CD4-positive, alpha-beta T cell treated with Interleukin-21 for 1 hour (primary cell): ENCODE measurements at regions not wholly inside any gene's neighbourhood (a gene's known extent, or its start where the extent isn't known, plus 50 kb on each side); places are given as distances from the start of the nearest gene placed in this dataset.
"Not testable (repeated sequence)": the region's sequence is repeated elsewhere in the genome, so short reads cannot be mapped to it uniquely, and the experiment has no call there.

ENCODE experiments used
- DNase-seq: peaks from one replicate; pipeline ENCODE4 v3.0.0-alpha.2; 2020

DNA sequence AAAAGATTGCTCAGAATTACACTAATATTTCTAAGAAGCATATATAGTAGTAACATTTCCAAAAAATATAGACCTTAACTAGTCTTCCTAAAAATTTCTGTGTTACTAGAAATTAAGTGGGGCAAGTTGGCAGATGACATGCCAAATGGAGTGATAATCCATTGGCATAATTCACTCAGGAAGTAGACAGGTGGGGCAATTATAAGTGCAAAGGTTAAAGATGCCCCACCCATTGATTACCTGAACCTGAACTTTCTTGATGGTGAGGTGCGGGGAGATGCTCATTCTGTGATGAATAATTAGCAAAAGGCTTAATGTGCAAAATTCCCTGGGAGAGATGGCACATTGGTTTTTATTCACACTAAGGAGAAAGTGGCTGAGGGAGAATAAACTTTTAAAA, 145.8 kb upstream of the RASGEF1B start:
- no peak for DNase-seq

DNA sequence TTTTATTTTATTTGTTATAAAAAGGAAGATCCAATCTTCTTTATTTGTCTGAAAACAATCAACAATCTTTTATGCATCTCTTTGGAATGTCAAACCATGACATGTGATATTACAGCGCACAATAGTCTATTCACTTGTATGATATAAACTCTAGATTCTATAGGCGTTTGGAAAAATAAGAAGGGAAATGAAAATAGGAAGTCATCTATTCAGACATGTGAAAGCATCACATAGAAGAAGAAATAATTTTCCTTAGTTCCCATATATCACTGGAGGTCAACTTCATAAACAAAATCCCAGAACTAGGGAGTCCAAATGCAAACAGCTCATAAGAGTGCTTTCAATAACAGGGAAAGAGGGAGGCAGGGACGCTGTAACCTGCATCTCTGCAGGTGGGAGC, 139.5 kb upstream of the RASGEF1B start:
- DNase-seq = no peak

DNA sequence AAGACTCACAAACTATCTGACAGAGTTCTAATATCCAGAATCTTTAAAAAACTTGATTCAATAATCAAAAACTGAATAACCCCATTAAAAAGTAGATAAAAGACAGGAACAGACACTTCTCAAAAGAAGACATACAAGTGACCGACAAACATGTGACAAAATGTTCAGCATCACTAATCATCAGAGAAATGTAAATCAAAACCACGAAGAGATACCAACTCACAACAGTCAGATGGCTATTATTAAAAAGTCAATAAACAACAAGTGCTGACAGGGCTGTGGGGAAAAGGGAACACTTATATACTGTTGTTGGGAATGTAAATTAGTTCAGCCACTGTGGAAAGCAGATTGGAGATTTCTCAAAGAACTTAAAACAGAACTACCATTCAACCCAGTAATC, 138.1 kb upstream of the RASGEF1B start:
- DNase-seq = no peak

DNA sequence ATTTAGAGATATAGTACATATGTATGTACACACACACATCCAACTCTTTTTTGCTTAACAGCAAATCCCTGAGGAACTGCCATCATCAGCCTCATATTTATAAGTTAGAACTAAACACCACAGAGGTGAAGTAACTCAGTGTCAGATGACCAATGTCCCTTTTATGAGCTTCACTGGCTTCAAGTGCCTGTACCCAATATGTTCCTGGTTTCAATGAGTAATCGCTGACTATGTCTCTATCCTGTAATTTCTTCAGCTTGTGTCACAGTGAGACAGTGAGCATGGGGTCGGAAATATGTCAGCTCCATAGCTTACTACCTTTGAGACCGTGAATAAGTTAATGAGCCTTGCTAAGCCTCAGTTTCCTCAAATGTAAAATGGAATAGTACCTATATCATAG, 136.2 kb upstream of the RASGEF1B start:
- DNase-seq = no peak

DNA sequence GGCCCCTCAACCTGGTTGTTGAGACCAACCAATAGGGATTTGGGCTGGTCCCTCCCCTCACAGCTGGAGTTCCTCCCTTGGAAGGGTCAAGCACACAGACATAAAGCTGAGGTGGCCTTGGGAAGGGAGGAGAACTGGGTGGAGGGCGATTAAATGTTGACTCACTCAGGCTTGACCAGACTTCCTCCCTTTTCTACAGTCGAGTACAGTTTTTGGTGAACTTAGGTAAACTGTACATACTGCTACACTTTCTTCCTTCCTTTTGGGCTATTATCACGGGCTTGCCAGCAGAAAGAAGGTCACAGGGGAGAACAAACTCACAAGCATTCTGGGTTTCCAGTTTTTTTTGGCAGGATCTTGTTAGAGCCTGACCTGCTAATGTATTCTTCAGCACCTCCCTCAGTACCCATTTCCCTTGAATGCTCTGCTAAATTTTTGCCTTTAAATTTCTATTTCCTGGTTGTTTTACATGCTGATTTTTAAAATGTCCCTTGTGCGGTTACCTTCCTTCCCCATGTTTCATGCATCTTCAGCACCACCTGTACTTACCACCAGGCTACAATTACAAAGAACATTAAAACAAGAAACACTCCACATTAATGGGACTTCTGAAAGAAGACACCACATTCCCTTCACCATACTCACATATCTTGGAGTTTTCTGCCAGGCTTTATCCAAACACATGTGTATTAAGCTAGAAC, 135.2 kb upstream of the RASGEF1B start:
- DNase-seq = no peak

DNA sequence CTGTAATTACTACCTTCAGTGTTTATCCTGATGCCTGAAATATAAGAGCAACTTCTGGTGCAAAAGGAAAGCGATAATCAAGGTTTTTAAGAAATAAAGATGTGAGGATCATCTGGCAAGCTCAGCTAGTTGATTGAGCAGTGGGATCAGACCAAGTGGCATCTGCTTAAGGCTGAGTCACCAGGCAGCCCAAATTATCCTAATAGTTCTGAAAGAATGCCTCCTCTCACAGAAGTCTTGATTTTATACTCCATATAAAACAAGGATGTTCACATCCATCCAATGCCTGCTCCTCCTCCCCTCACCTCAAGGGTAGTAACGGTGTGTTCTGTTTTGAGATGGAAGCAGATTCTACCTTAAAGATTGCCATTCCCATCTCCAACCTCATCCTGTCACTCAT, 134.5 kb upstream of the RASGEF1B start:
- no peak for DNase-seq

DNA sequence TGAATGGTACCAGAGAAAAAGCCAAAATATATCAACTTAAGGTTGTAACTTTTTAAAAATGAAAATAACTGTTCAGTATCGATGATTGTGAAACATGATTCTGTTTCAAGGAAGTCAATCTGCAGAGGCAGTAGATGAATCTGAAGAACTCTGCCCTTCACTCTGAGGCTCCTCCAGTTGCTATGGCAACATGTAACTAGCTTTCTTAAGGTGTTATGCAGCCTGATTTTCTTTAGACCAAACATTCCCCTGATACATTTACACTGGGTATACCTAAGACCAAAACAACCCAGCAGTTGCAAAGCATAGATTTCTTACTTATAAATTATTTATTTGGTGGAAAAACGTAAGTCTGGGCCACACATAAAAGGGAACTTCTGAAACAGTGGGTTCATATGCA, 133.6 kb upstream of the RASGEF1B start:
- no peak for DNase-seq

DNA sequence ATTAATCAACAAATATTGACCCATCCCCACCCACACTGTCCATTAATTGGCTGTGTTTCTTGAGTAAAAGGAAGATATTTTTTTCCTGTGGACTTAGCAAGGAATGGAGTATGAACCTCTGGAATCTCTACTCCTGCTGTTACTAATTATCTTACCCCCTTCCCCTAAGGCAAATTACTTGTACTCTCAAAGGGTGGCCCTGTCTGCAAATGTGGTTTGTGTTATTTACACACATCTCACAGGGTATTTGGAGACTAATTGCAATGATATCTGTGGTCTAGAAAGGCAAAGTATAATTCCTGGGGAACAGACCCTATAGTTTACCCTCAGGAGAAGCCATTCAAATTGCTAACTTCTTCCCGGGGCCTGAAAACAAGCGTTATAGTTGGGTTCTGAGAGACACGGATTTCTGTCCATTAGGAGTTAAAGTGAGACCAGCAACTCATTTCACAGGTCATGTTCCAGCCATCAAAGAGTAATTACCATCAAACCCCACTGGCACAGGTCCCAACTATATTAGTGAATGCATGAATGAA, 133.0 kb upstream of the RASGEF1B start:
- no peak for DNase-seq

DNA sequence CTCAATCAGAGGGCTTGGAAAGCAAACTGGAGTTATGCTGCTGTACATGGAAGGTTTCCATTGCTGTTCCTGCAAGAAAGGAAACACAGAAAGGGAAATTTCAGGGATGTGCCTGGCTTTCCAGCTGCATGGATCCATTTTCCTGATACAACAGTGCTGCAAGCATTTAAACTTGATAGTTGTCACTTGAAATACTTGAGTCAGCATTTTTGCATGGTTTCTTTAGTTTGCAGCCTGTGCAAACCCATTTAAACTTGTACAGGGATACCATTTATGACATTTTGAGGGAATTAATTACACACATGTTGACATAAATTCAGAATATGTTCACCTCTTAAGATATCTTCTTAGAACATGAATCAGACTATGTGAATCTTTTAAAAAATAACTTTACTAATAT, 131.1 kb upstream of the RASGEF1B start:
- no peak for DNase-seq

DNA sequence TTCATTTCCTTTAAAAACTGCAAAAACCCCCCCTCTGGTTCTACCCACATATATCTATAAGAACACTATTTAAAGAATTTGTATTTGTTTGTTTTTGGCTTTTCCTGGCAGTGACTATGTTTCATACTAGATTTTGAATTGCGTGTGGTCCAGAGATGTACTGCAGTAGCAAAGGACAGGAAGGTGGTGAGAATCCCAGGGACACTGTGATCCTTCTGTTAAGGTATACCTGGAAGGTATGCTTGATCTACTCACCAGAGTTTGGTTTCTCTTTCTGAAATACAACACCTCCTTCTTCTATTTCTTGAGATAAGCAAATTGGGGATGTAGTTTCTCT, 129.6 kb upstream of the RASGEF1B start:
- no peak for DNase-seq

DNA sequence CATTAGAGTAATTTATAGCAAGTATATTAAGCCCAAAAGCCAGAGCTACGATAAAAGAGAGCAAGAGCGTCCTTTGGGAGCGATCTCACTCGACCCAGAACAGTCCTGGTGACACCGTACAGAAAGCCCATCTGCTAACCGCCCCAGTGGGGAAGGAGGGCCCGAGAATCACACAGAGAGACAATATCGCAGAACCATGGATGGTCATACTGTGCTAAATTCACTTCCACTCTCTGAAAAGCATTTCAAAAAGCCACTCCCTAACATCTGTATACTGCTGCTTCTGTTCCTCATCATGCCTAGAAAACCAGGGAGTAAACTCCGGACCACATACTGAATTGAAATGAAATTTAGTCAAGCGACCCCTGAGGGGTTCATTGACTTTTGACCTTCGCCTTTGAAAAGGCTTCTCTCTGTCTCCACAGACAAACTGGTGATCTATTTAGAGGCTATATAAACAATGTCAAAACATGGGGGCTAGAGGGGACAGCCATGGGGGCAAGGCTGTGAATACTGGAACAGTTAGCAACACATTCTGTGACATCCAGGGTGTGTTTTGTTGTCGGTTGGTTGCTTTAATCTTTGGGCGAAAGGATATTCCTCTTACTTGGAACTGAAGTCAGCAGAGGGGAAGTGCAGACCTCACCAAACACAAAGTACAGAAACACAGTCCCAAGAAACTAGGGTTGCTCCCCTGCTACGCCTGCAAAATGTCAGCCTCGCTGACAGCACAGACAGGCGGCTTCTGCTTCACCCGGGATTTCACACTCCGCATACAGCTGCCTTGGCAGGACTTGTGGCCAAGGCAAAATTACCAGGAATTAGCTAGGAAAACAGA, 129.0 kb upstream of the RASGEF1B start:
- no peak for DNase-seq

DNA sequence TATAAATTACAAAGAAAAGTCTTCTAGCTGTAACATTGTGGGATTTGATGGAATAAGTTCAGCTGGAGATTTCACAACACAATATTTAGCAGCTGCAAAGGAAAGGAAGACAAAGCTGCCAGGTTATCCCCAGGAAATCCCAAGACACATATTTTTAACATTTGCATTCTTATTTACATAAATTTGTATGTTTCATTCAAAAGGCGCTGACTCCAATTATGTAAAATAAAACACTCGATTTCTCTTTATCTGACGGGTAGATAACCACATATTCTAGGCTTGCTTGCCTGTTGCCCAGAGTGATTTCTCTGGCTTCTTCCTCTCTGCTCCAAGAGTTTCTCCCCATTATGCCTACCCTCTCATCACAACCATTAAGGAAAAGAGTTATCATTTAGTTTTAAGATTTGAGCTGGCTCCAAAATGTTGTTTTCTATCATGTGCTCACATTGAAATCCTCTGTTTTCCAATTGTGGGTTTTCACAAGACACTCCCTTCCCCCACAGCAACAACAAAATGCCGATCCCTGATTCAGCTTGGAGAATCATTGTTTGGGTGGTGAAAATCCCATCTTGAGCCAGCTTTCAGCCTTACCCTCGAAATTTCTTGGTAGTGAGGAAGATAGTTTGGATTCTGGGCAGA, 128.2 kb upstream of the RASGEF1B start:
- no peak for DNase-seq

DNA sequence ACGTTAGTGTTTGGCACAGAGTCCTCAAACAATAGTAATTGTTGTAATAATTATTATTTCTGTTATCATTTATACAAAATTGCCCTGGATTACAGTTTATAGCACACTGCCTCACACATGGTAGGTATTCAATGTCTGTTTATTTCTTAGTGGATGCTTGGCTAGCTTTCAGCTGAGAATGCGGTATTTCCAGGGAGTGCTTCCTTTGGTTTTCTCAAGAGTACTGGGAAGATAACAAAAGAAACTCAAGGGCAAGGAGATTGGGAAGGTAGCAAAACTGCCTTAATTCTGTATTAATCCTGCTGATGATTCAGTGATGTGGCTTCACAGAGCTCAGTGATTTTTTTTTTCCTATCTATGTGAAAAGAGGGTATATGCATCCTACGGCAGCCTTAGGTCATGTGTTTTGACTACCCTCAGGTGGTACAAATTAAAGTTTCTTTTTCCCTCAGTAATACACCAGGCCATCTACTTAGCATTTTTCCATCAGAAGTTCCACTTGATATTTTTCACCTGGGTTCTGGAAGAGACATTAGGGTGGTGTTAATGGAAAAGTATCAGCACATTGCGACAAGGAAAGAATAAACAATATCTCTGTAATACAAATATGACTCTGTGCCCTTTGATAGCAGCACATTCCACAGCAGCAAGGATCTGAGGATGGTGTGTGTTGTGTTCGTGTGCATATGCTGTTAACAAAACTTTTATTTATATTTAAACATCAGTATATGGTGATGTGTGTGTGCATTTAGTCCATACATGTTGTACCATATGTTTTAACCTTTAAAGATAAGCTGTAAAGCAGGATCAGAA, 124.3 kb upstream of the RASGEF1B start:
- no peak for DNase-seq

DNA sequence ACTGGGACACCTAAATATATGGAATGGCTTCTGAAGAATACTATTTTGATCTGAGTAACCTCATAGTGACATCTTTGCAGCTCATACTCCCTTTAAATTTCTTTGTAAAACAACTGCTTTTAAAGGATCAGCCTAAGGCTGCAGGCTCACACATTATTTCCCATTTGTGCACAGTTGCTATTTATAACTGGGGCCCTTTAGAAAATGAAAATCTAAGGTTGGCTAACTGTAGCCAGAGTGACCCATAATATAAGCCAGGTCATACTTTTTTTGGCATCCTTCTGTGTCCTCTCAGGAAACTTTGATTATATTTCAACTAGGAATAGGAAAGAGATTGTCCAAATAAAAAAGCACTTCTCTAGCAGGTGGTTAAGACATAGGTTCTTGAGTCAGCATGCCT, 123.6 kb upstream of the RASGEF1B start:
- DNase-seq = no peak

DNA sequence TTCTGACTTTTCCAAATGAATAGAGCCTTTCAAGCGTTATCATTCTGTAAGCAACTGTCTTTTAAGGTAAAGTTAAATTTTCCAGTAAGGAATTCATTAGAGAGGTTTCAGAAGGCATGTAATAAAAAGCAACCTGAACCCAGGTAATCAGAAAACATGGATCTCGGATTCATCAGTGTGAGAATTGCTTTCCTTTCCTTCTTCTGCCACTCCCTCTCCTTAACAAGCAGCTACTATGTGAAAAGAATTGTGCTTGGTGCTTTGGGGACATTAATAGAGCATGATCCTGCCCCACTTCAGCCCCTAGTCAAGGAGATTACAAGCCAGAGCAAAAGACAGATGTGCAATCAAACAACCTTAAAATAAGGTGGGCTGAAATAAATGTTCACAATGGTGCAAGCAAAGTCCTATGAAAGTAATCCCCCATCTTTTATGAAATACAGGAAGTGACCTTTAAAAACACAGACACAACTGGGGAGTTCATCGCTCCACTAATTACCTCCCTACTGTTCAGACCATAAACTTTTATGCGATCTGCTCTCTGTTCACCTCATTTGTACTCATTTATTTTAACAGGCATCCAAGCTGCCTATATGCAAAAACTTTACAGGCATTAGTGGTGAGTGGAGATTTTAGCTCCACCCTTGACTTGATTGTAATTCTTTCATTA, 122.9 kb upstream of the RASGEF1B start:
- DNase-seq = no peak

DNA sequence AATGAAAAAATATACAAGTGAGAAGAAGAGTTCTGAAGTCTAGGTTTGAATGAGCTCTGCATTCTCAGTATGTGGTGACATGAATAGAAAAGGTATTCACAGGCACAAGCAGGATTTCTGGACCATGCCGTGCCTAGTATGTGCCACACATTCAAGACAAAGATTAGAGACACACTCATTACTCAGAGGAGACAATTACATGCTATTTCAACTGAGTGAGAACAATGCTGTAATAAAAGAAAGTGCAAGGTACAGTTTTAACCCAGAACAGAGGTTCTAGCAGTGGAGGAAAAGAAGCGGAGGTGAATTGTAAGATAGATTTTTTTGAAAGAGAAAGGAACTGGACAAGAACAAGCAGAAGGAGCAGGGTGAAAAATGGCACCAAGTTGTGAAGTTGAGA, 121.0 kb upstream of the RASGEF1B start:
- no peak for DNase-seq

DNA sequence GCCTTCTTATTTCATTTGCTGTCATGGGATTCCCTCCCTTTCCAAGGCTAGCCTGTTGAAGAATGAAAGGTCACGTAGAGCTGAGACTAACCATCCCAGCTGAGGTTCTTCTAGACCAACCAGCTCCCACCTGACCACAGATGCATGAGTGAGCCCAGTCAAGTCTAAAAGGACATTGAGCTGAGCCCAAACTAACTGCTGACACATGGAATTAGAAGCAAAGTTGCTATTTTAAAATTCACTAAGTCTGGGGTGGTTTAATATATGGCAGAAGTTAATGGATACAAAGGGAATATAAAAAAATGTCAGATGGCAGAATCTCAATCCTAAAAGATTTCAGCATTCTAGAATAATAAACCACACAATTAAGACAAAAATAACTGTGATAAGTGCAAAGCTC, 118.9 kb upstream of the RASGEF1B start:
- no peak for DNase-seq

DNA sequence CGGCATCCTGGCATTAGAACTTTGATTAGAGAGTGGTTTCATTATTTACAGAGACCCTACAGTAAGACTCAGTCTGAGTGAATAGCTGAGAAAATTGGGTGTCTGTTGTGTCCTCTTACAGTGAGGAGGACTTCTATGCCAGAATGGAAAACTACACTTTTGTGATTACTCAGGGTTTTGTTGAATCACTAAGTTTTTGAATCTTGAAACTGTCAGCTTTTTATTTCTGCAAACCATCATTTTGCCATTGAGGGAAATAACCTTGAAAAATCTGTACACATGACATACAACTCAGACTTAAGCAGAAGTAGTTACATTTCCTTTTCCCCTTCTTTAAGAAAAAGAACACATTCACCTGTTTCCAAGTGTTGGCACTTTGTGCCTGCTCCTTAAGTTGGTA, 117.6 kb upstream of the RASGEF1B start:
- no peak for DNase-seq

DNA sequence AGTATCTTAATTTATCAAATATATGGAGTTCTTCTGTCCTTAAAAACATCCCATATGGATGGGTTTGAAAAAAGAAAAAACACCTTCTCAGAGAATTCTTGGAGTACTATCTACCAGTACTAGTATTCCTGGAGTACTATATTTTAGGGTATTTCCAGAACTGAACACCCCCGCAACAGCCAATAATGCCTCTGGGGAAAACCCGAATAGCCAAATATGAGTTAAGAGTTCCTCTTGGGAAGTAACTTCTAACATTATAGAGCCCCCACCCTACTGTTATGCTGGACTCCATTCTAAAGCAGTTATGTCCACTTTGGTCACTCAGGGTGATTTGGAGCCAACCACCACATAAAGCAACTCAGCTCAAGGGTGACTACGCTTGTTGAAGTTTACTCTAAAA, 115.0 kb upstream of the RASGEF1B start:
- DNase-seq = no peak

DNA sequence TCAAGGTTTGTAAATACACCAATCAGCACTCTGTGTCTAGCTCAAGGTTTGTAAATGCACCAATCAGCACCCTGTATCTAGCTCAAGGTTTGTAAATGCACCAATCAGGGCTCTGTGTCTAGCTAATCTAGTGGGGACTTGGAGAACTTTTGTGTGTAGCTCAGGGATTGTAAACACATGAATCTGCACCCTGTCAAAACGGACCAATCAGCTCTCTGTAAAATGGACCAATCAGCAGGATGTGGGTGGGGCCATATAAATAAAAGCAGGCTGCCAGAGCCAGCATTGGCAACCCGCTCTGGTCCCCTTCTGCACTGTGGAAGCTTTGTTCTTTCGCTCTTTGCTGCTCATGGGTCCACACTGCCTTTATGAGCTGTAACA, 109.3 kb upstream of the RASGEF1B start:
- DNase-seq = not testable (repeated sequence)

DNA sequence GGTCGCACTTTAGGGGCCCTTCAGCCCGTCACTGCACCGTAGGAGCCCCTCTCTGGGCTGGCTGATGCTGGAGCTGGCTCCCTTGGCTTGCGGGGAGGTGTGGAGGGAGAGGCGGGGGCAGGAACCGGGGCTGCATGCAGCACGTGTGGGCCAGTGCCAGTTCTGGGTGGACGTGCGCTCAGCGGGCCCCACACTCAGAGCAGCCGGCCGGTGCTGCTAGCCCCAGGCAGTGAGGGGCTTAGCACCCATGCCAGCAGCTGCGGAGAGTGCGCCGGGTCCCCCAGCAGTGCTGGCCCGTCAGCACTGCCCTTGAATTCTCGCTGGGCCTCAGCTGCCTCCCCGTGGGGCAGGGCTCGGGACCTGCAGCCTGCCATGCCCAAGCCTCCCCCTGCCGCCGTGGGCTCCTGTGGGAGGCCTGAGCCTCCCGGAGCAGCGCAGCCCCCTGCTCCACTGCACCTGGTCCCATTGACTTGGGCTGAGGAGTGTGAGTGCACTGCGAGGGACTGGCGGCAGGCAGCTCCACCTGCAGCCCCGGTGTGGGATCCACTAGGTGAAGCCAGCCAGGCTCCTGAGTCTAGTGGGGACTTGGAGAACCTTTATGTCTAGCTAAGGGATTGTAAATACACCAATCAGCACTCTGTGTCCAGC, 108.8 kb upstream of the RASGEF1B start:
- DNase-seq = no peak

DNA sequence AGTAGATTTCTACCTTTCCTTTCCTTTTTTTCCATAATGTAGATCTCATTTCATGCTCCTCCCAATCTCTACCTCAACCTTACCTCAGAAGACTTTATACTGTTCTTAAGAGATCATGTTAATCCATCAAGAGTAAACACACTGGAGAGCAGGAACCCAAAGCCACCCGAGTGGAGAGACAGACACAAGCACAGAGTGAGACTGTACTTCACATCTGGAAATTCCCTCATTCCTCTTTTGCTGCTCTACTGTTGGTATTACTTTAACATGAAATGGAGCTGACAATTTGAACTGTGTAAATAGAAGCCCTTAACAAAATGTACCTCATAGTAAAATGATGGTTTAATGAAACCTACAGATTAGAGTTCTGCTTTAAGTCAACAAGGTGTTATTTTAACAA, 105.7 kb upstream of the RASGEF1B start:
- DNase-seq = no peak
